ENCODE measurements at regions not wholly inside any gene's neighbourhood (a gene's known extent, or its start where the extent isn't known, plus 50 kb on each side); places are given as distances from the start of the nearest gene placed in this dataset.
A peak's percentile ranks its signal among the peaks of the same experiment; 100 is the strongest.

DNA sequence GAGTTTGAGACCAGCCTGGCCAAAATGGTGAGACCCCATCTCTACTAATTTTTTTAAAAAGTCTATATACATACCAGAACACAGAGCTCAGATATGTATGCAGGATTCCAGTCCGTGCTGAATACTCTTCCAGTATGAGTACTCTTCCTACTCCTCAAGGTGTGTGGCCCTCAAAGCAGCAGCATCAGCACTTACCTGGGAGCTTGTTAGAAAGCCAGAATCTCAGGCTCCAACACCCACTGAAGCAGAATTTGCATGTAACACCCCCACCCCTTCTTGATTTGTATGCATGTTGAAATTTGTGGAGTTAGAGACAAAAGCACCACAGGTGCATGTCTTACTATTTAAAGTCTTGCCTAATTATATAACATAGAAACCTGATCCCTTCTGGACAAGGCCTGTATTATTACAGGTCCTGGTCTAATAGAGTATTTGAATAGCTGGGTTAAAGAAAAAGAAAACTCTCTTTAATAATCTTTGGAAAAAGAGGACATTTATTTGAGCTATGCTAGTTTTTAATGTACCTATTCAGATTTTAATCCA, 50.3 kb upstream of the NFE2L2 start:
- Histone ChIP-seq H3K4me3 (no peak overlapping the region), H3K27ac (peak overlapping the region; percentile 11 to 50), H3K9me3 (no peaks in the 10 kb centered on the region), H3K4me1 (peaks cover 0 to 23% of the 10 kb centered on the region in 2 donors), H3K36me3 (no peaks in the 10 kb centered on the region), H3K27me3 (no peaks in the 10 kb centered on the region)
- TF ChIP-seq, protein P1, sequence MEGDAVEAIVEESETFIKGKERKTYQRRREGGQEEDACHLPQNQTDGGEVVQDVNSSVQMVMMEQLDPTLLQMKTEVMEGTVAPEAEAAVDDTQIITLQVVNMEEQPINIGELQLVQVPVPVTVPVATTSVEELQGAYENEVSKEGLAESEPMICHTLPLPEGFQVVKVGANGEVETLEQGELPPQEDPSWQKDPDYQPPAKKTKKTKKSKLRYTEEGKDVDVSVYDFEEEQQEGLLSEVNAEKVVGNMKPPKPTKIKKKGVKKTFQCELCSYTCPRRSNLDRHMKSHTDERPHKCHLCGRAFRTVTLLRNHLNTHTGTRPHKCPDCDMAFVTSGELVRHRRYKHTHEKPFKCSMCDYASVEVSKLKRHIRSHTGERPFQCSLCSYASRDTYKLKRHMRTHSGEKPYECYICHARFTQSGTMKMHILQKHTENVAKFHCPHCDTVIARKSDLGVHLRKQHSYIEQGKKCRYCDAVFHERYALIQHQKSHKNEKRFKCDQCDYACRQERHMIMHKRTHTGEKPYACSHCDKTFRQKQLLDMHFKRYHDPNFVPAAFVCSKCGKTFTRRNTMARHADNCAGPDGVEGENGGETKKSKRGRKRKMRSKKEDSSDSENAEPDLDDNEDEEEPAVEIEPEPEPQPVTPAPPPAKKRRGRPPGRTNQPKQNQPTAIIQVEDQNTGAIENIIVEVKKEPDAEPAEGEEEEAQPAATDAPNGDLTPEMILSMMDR (IDR thresholded peaks at IDR 0.05), result no peak
- no peak for DNase-seq (ENCODE audit: low spot score)

DNA sequence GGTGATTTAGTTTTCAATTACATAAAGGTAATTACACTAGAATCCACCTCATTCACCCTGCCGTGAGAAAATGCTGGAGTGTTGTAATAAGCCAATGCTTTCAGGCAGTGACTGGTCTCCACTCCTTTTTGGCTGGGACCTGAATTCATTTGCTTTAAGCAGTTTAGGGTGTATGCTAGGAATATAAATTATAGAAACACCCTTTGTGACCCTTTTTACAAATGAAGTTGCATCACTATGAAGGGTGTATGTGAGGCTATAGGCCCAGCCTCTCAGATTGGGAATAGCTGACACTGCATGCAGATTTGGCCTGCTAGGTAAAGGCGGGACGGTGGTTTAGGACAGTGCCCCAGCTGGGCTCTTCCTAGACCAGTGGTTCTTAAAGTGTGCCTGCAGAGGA, 50.8 kb upstream of the NFE2L2 start:
- Histone ChIP-seq H3K36me3 (no peaks in the 10 kb centered on the region), H3K4me3 (no peak overlapping the region), H3K27ac (peak overlapping the region in 1 of 2 donors; percentile 50), H3K9me3 (no peaks in the 10 kb centered on the region), H3K4me1 (peaks cover 0 to 23% of the 10 kb centered on the region in 2 donors), H3K27me3 (no peaks in the 10 kb centered on the region)
- TF ChIP-seq, protein P1 (IDR thresholded peaks at IDR 0.05), result no peak
- no peak for DNase-seq (ENCODE audit: low spot score)

DNA sequence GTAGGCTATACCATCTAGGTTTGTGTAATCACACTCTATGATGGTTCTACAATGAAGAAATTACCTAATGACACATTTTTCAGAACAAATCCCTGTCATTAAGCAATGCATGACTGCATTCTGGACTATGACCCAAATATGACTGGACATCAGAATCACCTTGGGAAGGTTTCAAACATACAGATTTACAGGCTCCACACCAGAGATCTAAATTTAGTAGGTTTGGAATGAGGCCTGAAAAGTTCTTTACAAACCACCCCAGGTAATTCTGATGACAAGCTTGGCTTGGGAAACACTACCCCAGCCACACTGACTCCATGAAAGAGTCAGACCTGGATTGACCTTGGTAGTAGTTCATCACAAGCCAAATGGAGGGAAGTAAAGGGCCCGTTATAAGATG, 52.2 kb upstream of the NFE2L2 start:
- H3K27ac ChIP-seq, result no peak overlapping the region
- H3K4me1 ChIP-seq, result peaks cover 0 to 23% of the 10 kb centered on the region in 2 donors
- no peaks in the 10 kb centered on the region for H3K9me3 ChIP-seq
- H3K36me3 ChIP-seq, result no peaks in the 10 kb centered on the region
- TF ChIP-seq, protein P1 (IDR thresholded peaks at IDR 0.05), result no peak
- no peak for DNase-seq (ENCODE audit: low spot score)
- H3K27me3 ChIP-seq, result no peaks in the 10 kb centered on the region
- H3K4me3 ChIP-seq, result no peak overlapping the region

DNA sequence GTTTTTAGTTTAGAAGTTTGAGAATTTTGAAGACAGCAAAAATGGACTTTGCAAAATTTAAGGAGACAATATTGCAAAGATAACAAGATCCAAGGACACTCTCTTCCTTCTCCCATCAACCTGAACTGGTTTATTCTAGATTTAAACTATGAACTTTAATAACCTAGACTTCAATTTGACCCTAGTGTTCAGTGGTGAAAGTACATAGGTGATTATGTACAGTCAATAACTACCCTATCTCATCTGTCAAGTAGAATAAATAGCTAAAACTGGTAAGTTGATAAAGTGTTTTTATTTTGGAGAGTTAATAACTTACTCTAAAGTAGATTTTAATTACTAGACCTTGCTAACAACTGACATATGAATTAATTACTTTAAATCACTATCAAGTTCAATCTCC, 52.9 kb upstream of the NFE2L2 start:
- no peak overlapping the region for H3K27ac ChIP-seq
- peaks cover 0 to 23% of the 10 kb centered on the region in 2 donors for H3K4me1 ChIP-seq
- peaks cover 3% of the 10 kb centered on the region for H3K36me3 ChIP-seq

DNA sequence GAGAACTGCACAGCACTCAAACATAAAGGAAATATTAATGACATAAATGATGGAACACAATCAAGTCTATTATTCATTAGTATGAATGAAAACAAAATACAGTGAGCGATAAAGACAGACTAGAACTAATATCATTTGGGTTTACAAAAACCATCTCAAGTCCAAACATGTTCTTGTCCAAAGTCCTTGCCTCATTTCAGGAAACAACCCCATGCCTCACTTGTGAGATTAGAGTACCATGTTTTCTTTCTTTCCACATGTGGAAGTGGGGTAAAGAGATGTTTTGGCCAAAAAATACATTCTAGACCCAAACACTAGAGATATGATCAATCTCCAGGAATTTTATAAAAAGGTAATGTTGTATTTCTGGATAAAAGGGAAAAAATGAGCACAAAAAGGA, 53.3 kb upstream of the NFE2L2 start:
- Histone ChIP-seq H3K4me1 (peaks cover 0 to 23% of the 10 kb centered on the region in 2 donors), H3K9me3 (no peaks in the 10 kb centered on the region), H3K36me3 (peaks cover 7% of the 10 kb centered on the region), H3K27me3 (no peaks in the 10 kb centered on the region), H3K27ac (no peak overlapping the region), H3K4me3 (no peak overlapping the region)
- TF ChIP-seq, protein P1 (IDR thresholded peaks at IDR 0.05), result no peak
- DNase-seq (ENCODE audit: low spot score), result no peak

More for the DNA sequence above, 52.9 kb upstream of the NFE2L2 start:
- no peak overlapping the region for H3K4me3 ChIP-seq
- TF ChIP-seq, protein P1 (IDR thresholded peaks at IDR 0.05), result no peak
- H3K27me3 ChIP-seq, result no peaks in the 10 kb centered on the region
- H3K9me3 ChIP-seq, result no peaks in the 10 kb centered on the region
- DNase-seq (ENCODE audit: low spot score), result no peak

DNA sequence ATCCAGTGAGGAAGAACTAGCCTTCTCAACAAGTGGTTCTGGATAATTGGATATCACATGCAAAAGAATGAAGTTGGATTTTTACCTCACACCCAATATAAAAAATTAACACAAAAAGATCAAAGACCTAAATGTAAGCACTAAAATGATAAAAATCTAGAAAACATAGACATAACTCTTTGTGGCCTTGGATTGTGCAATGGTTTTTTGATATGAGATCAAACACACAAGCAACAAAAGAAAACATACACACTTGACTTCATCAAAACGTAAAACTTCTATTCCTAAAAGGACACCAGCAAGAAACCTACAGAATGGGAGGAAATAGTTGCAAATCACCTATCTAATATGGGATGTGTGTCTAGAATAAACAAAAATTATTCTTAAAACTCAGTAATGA, 54.1 kb upstream of the NFE2L2 start:
- H3K27ac ChIP-seq, result no peak overlapping the region
- TF ChIP-seq, protein P1 (IDR thresholded peaks at IDR 0.05), result no peak
- no peaks in the 10 kb centered on the region for H3K9me3 ChIP-seq
- no peak for DNase-seq (ENCODE audit: low spot score)
- H3K36me3 ChIP-seq, result peaks cover 8% of the 10 kb centered on the region
- no peak overlapping the region for H3K4me3 ChIP-seq
- no peaks in the 10 kb centered on the region for H3K27me3 ChIP-seq
- peaks cover 0 to 19% of the 10 kb centered on the region in 2 donors for H3K4me1 ChIP-seq

Data from right atrium auricular region (tissue), 2 donors.